Bronchial epithelial cell (primary cell): ENCODE measurements at regions not wholly inside any gene's neighbourhood (a gene's known extent, or its start where the extent isn't known, plus 50 kb on each side); places are given as distances from the start of the nearest gene placed in this dataset.

Source experiments
- DNase-seq: peaks from one replicate; pipeline ENCODE4 v3.0.0-alpha.2; 2010; ENCODE audit warnings: low read depth
- FAIRE-seq: peaks from 2 replicates; lab custom pipeline; 2011; peaks lifted over from hg19 to GRCh38; lab: Jason Lieb, UNC
- H3K27me3 ChIP-seq: 2 replicates; pipeline ENCODE4 v1.5.1; 2011; ENCODE audit warnings: low read length; ENCODE audit not compliant: control insufficient read depth, insufficient read depth
- H3K36me3 ChIP-seq: 2 replicates; pipeline ENCODE4 v1.5.1; 2011; ENCODE audit warnings: low read length; ENCODE audit not compliant: control insufficient read depth, insufficient read depth
- H3K4me3 ChIP-seq: 2 replicates; pipeline ENCODE4 v1.5.1; 2011; ENCODE audit warnings: mild to moderate bottlenecking, low read depth, low read length, control low read depth
- TF ChIP-seq, protein P1 (sequence below): IDR thresholded peaks from 2 replicates; pipeline ENCODE4 v1.5.1; 2011; ENCODE audit warnings: mild to moderate bottlenecking, moderate library complexity, low read length, control low read depth, inconsistent platforms; ENCODE audit not compliant: insufficient read depth, severe bottlenecking

DNA sequence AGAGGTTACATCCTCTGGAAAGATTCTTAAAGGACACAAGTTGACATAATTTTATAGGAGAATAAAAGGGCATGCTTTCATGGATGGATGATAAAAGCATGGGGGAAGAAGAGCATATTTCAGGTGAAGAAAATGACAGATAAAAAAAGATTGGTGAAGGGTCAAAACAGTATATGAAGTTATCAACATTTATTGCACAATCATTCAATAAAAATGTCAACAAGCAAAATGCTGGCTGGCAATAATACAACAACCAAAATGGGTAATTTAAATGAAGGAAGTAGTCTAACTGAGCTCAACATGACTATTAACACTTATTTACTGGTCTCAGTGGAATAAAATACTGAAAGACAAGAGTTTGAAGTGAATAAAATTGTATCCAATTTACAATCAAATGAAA, 696.7 kb downstream of the SQOR start:
- FAIRE-seq: no peak
- no peaks in the 10 kb centered on the region for H3K27me3 ChIP-seq
- H3K36me3 ChIP-seq: no peaks in the 10 kb centered on the region
- no peak overlapping the region for H3K4me3 ChIP-seq
- TF ChIP-seq, protein P1, sequence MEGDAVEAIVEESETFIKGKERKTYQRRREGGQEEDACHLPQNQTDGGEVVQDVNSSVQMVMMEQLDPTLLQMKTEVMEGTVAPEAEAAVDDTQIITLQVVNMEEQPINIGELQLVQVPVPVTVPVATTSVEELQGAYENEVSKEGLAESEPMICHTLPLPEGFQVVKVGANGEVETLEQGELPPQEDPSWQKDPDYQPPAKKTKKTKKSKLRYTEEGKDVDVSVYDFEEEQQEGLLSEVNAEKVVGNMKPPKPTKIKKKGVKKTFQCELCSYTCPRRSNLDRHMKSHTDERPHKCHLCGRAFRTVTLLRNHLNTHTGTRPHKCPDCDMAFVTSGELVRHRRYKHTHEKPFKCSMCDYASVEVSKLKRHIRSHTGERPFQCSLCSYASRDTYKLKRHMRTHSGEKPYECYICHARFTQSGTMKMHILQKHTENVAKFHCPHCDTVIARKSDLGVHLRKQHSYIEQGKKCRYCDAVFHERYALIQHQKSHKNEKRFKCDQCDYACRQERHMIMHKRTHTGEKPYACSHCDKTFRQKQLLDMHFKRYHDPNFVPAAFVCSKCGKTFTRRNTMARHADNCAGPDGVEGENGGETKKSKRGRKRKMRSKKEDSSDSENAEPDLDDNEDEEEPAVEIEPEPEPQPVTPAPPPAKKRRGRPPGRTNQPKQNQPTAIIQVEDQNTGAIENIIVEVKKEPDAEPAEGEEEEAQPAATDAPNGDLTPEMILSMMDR: no peak
- DNase-seq: no peak

DNA sequence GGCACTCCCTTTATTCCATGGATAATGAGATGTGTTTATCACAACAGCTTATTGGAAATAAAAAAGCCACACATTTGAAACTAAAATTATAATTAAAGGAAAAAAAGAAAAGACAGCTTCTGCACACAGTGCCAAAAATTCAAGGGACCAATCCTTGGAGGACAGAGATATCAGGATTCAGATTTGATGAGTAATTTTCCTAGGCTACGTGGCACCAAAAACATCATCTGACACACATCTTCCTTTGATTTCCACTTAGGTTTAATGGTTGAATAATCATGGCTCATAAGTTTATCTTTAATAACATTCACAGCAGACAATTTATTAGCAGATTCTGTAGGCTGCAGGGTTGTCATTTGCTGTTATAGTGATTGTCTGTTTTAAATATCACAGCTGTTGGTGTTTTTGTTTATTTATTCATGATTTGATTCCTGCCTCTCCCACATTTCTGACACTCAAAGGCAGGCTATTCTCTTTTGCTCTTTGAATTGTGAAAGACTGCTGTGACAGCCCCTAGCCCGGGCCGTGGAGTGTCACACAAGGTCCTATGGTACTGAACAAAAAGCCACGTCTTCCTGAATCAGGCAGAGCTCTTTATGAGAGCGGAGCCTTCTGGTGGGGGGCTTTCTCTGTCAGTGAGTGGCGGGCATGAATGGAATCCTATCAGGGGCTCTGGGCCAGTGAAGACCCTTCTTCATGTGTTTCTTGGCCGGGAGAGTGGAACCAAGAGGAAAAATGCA, 708.5 kb downstream of the SQOR start:
- Histone ChIP-seq H3K4me3 (no peak overlapping the region), H3K36me3 (no peaks in the 10 kb centered on the region), H3K27me3 (no peaks in the 10 kb centered on the region)
- FAIRE-seq (no peak), DNase-seq (no peak)
- TF ChIP-seq, protein P1: no peak

DNA sequence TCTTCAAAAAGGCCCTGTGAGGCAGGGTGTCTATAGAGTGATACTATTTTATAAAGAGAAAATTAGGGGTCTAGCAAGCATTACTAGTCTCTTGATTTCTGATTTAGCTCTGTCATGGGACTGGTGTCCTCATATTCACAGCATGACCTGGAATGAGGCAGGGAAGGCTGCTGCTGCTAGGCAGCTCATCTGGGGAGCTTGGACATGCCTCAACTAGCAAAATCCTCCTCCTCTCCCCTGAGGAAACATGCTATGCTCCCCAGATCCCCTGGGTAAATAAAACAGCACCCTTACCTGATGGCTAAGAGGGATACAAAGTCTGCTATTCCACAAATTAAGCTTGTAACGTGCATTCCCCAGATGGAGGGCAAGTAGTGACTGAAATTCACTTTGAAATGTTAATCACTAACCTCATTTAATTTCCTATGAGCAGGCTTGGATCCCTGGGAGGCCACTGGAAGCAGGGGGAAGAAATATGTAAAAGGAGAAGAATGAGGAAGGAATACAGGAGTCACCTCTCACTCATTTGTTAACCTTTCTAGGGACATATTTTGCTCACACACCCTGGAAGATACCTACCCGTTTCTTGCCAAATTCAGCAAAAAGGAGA, 709.4 kb downstream of the SQOR start:
- DNase-seq (peak; percentile 52), FAIRE-seq (peak; percentile 50)
- no peak overlapping the region for H3K4me3 ChIP-seq
- TF ChIP-seq, protein P1: no peak
- no peaks in the 10 kb centered on the region for H3K27me3 ChIP-seq
- H3K36me3 ChIP-seq: no peaks in the 10 kb centered on the region

DNA sequence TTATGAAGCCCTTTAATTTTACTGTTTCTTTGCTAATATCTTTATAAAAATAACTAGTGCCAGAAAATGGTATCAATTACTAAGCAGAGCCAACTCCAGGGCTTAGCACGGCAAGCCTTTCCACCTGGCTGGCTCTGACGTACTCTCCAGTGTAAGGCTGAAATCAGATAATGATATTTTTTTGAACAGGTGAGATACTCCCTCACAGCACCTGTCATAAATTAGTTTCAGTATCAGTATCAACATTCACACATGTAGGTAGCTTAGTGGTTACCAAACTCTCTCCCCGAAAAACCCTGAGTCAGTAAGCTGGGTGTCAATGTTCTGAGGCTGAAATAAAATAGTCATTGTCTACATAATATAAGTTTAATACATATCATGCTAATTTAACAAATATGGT, 710.1 kb downstream of the SQOR start:
- TF ChIP-seq, protein P1: no peak
- H3K4me3 ChIP-seq: no peak overlapping the region
- DNase-seq: no peak
- no peaks in the 10 kb centered on the region for H3K27me3 ChIP-seq
- no peaks in the 10 kb centered on the region for H3K36me3 ChIP-seq
- FAIRE-seq: no peak

DNA sequence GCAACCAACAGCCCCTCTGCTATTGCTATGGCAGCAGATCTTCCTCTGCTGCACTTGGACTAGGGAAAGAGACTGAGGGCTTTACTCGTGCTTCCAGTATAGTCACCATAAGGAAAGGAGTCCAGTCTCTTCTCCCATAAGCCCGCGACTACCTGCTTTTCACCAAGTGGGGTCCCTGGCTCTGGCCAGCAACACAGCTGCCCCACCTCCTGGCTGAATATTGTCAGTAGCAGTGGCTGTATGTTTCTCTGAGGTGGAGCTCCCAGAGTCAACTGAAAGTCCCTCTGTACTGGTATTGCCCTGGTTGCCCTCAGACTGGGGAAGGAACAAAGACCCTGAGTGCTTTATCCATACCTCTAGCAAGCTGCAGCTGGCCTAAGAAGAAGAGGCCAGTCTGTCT, 719.6 kb downstream of the SQOR start:
- Histone ChIP-seq H3K27me3 (no peaks in the 10 kb centered on the region), H3K36me3 (no peaks in the 10 kb centered on the region), H3K4me3 (no peak overlapping the region)
- DNase-seq (no peak), FAIRE-seq (no peak)
- TF ChIP-seq, protein P1: no peak
